ENCODE measurements at regions not wholly inside any gene's neighbourhood (a gene's known extent, or its start where the extent isn't known, plus 50 kb on each side); places are given as distances from the start of the nearest gene placed in this dataset.

GRCh38 chr17:56739376-56739775 lies 94.3 kb downstream of the C17orf67 start:
- TF ChIP-seq CTCF (IDR thresholded peaks at IDR 0.05): no peak
- TF ChIP-seq EZH2 (IDR thresholded peaks at IDR 0.05): no peak
